Trophoblast cell (in vitro differentiated cells and primary cell): ENCODE measurements at regions not wholly inside any gene's neighbourhood (a gene's known extent, or its start where the extent isn't known, plus 50 kb on each side); places are given as distances from the start of the nearest gene placed in this dataset.

ENCODE experiments used
- DNase-seq, 2 donors: peaks; one replicate each; pipeline ENCODE4 v3.0.0-alpha.2; 2016
- H2AFZ ChIP-seq: 2 replicates; pipeline ENCODE4 v1.6.1; 2013; ENCODE audit warnings: low read length, moderate library complexity, mild to moderate bottlenecking; ENCODE audit not compliant: insufficient read depth, poor library complexity
- H2AK5ac ChIP-seq: 2 replicates; pipeline ENCODE4 v1.6.1; 2013; ENCODE audit warnings: mild to moderate bottlenecking, low read length
- H2BK120ac ChIP-seq: 2 replicates; pipeline ENCODE4 v1.6.1; 2013; ENCODE audit warnings: low read length, mild to moderate bottlenecking, moderate library complexity; ENCODE audit not compliant: insufficient read depth, poor library complexity
- H2BK12ac ChIP-seq: 2 replicates; pipeline ENCODE4 v1.6.1; 2013; ENCODE audit warnings: mild to moderate bottlenecking, low read length, moderate library complexity
- H2BK5ac ChIP-seq: 2 replicates; pipeline ENCODE4 v1.6.1; 2013; ENCODE audit warnings: low read length, low read depth, moderate library complexity, mild to moderate bottlenecking; ENCODE audit not compliant: poor library complexity
- H3K14ac ChIP-seq: 2 replicates; pipeline ENCODE4 v1.6.1; 2013; ENCODE audit warnings: mild to moderate bottlenecking, low read length
- H3K18ac ChIP-seq: 2 replicates; pipeline ENCODE4 v1.6.1; 2013; ENCODE audit warnings: mild to moderate bottlenecking, low read length
- H3K23ac ChIP-seq: 2 replicates; pipeline ENCODE4 v1.6.1; 2013; ENCODE audit warnings: low read length
- H3K27ac ChIP-seq: 2 replicates; pipeline ENCODE4 v1.5.1; 2013; ENCODE audit warnings: low read depth, mild to moderate bottlenecking, inconsistent platforms, low read length, moderate library complexity
- H3K27me3 ChIP-seq: 2 replicates; pipeline ENCODE4 v1.6.1; 2013; ENCODE audit warnings: inconsistent platforms, mild to moderate bottlenecking, low read length, moderate library complexity; ENCODE audit not compliant: insufficient read depth
- H3K36me3 ChIP-seq, 2 experiments: 1 replicate in 1 of 2; 2 replicates in 1 of 2; pipeline ENCODE4 v1.6.1; 2013; ENCODE audit warnings: low read length in 2 of 2, mild to moderate bottlenecking in 2 of 2, moderate library complexity in 1 of 2; ENCODE audit not compliant: insufficient read depth in 2 of 2, control insufficient read depth in 1 of 2
- H3K4ac ChIP-seq: 2 replicates; pipeline ENCODE4 v1.6.1; 2013; ENCODE audit warnings: low read depth, mild to moderate bottlenecking, low read length, moderate library complexity
- H3K4me1 ChIP-seq, 2 experiments: 1 replicate in 1 of 2; 2 replicates in 1 of 2; pipeline ENCODE4 v1.6.1; 2013; ENCODE audit warnings: low read length in 2 of 2, mild to moderate bottlenecking in 2 of 2, moderate library complexity in 1 of 2; ENCODE audit not compliant: insufficient read depth in 2 of 2, control insufficient read depth in 1 of 2
- H3K4me2 ChIP-seq: 2 replicates; pipeline ENCODE4 v1.6.1; 2013; ENCODE audit warnings: inconsistent platforms, mild to moderate bottlenecking, low read length, moderate library complexity
- H3K4me3 ChIP-seq: 2 replicates; pipeline ENCODE4 v1.5.1; 2013; ENCODE audit warnings: mild to moderate bottlenecking, low read depth, low read length, inconsistent platforms
- H3K79me1 ChIP-seq: one replicate; pipeline ENCODE4 v1.6.1; 2013; ENCODE audit warnings: low read length
- H3K79me2 ChIP-seq: 2 replicates; pipeline ENCODE4 v1.6.1; 2013; ENCODE audit warnings: low read length, mild to moderate bottlenecking; ENCODE audit not compliant: control insufficient read depth, insufficient read depth, poor library complexity
- H3K9ac ChIP-seq: 2 replicates; pipeline ENCODE4 v1.6.1; 2013; ENCODE audit warnings: mild to moderate bottlenecking, low read length
- H3K9me3 ChIP-seq: 2 replicates; pipeline ENCODE4 v1.6.1; 2013; ENCODE audit warnings: low read depth, mild to moderate bottlenecking, control low read depth, inconsistent platforms, low read length; ENCODE audit not compliant: insufficient read depth
- H4K12ac ChIP-seq: 2 replicates; pipeline ENCODE4 v1.6.1; 2013; ENCODE audit warnings: low read depth, mild to moderate bottlenecking, low read length, moderate library complexity
- H4K8ac ChIP-seq: 2 replicates; pipeline ENCODE4 v1.6.1; 2013; ENCODE audit warnings: low read depth, mild to moderate bottlenecking, low read length, moderate library complexity
- H4K91ac ChIP-seq: one replicate; pipeline ENCODE4 v1.6.1; 2013; ENCODE audit warnings: low read depth, mild to moderate bottlenecking, low read length, moderate library complexity
- WGBS: extraction: QIAGEN DNeasy Blood & Tissue Kit; methylation state at CpG from one replicate; pipeline ENCODE4 v1.1.7; 2013; ENCODE audit warnings: missing lambda C conversion rate; ENCODE audit not compliant: insufficient read length, insufficient coverage; ENCODE audit errors: extremely low coverage; 5-methylcytosine and 5-hydroxymethylcytosine counted together

GRCh38 chr5:86532429-86532828 is 85.3 kb upstream of the COX7C start:
- no peak overlapping the region for H3K27ac ChIP-seq
- H3K4ac ChIP-seq = no peak overlapping the region
- no peaks in the 10 kb centered on the region for H3K79me2 ChIP-seq
- H4K8ac ChIP-seq = no peak overlapping the region
- WGBS = no CpG with 5 or more reads among the region's 2 CpGs
- no peak overlapping the region for H2AK5ac ChIP-seq
- H2BK12ac ChIP-seq = no peak overlapping the region
- H3K79me1 ChIP-seq = no peaks in the 10 kb centered on the region
- no peak overlapping the region for H3K9ac ChIP-seq
- no peak for DNase-seq
- no peaks in the 10 kb centered on the region for H3K9me3 ChIP-seq
- H3K23ac ChIP-seq = no peak overlapping the region
- no peak overlapping the region for H3K4me2 ChIP-seq
- no peak overlapping the region for H2BK120ac ChIP-seq
- H3K18ac ChIP-seq = no peak overlapping the region
- H3K14ac ChIP-seq = no peak overlapping the region
- H2BK5ac ChIP-seq = no peak overlapping the region
- H4K12ac ChIP-seq = no peak overlapping the region
- H3K27me3 ChIP-seq = no peaks in the 10 kb centered on the region
- no peaks in the 10 kb centered on the region for H3K4me1 ChIP-seq
- no peaks in the 10 kb centered on the region for H3K36me3 ChIP-seq
- H2AFZ ChIP-seq = no peak overlapping the region
- H4K91ac ChIP-seq = no peak overlapping the region
- H3K4me3 ChIP-seq = no peak overlapping the region

- Histone ChIP-seq H3K36me3 (no peaks in the 10 kb centered on the region), H4K91ac (no peak overlapping the region), H4K8ac (no peak overlapping the region), H3K4me1 (no peaks in the 10 kb centered on the region), H2BK5ac (no peak overlapping the region), H3K23ac (no peak overlapping the region), H3K4ac (no peak overlapping the region), H3K18ac (no peak overlapping the region), H3K79me1 (no peaks in the 10 kb centered on the region), H2AK5ac (no peak overlapping the region), H3K9ac (no peak overlapping the region), H3K9me3 (no peaks in the 10 kb centered on the region), H3K14ac (no peak overlapping the region), H2BK120ac (no peak overlapping the region), H3K27ac (no peak overlapping the region), H4K12ac (no peak overlapping the region), H3K27me3 (no peaks in the 10 kb centered on the region), H2AFZ (no peak overlapping the region), H3K4me2 (no peak overlapping the region), H3K79me2 (no peaks in the 10 kb centered on the region), H2BK12ac (no peak overlapping the region), H3K4me3 (no peak overlapping the region)
- no peak for DNase-seq
- no CpG with 5 or more reads among the region's 3 CpGs for WGBS
Observed at GRCh38 chr5:86536396-86536795, 81.3 kb upstream of the COX7C start.

- H3K27ac ChIP-seq = no peak overlapping the region
- no peak overlapping the region for H3K23ac ChIP-seq
- H3K14ac ChIP-seq = no peak overlapping the region
- no peak overlapping the region for H4K8ac ChIP-seq
- DNase-seq = no peak
- WGBS = no CpG with 5 or more reads among the region's 3 CpGs
- no peaks in the 10 kb centered on the region for H3K4me1 ChIP-seq
- no peaks in the 10 kb centered on the region for H3K9me3 ChIP-seq
- H3K4me2 ChIP-seq = no peak overlapping the region
- no peak overlapping the region for H2BK5ac ChIP-seq
- no peaks in the 10 kb centered on the region for H3K79me2 ChIP-seq
- no peaks in the 10 kb centered on the region for H3K36me3 ChIP-seq
- no peak overlapping the region for H2BK120ac ChIP-seq
- no peak overlapping the region for H3K9ac ChIP-seq
- no peak overlapping the region for H4K12ac ChIP-seq
- no peak overlapping the region for H3K18ac ChIP-seq
- no peak overlapping the region for H2AFZ ChIP-seq
- H4K91ac ChIP-seq = no peak overlapping the region
- no peak overlapping the region for H3K4me3 ChIP-seq
- H3K27me3 ChIP-seq = no peaks in the 10 kb centered on the region
- H2BK12ac ChIP-seq = no peak overlapping the region
- H3K4ac ChIP-seq = no peak overlapping the region
- H3K79me1 ChIP-seq = no peaks in the 10 kb centered on the region
- H2AK5ac ChIP-seq = no peak overlapping the region
Observed at GRCh38 chr5:86542532-86542931, 75.2 kb upstream of the COX7C start.

GRCh38 chr5:86546044-86546443 is 71.7 kb upstream of the COX7C start:
- Histone ChIP-seq H3K4ac (no peak overlapping the region), H2AFZ (no peak overlapping the region), H3K27ac (no peak overlapping the region), H2BK120ac (no peak overlapping the region), H2BK12ac (no peak overlapping the region), H2AK5ac (no peak overlapping the region), H4K12ac (no peak overlapping the region), H3K4me3 (no peak overlapping the region), H3K4me1 (no peaks in the 10 kb centered on the region), H3K18ac (no peak overlapping the region), H3K9ac (peak overlapping the region; percentile 33), H3K4me2 (no peak overlapping the region), H3K36me3 (no peaks in the 10 kb centered on the region), H2BK5ac (no peak overlapping the region), H4K8ac (no peak overlapping the region), H3K9me3 (no peaks in the 10 kb centered on the region), H3K79me2 (no peaks in the 10 kb centered on the region), H3K79me1 (no peaks in the 10 kb centered on the region), H3K23ac (no peak overlapping the region), H3K14ac (no peak overlapping the region), H4K91ac (no peak overlapping the region), H3K27me3 (no peaks in the 10 kb centered on the region)
- no peak for DNase-seq
- WGBS = no CpG with 5 or more reads among the region's 2 CpGs
